ENCODE measurements at regions not wholly inside any gene's neighbourhood (a gene's known extent, or its start where the extent isn't known, plus 50 kb on each side); places are given as distances from the start of the nearest gene placed in this dataset.
"Not testable (repeated sequence)": the region's sequence is repeated elsewhere in the genome, so short reads cannot be mapped to it uniquely, and the experiment has no call there.

DNA sequence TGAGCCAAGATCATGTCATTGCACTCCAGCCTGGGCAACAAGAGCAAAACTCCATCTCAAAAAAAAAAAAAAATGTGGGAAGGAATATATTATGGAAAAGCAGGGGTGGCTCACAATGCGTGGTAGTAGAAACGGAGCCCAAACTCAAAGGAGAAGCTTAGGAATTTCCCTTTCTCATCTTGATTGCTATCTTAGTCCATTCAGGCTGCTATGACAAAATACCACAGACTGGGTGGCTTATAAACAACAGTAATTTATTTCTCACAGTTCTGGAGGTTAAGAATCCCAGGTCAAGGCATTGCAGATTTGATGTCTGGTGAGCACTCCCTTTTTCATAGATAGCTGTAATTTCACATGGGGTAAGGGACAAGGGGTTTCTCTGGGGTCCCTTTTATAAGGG is 153.8 kb upstream of the KRR1 start:
- in situ Hi-C loops (cut with HindIII; ENCODE audit: low pct_unique_long_range_greater_than_20kb, low sequenced_read_pairs), result no loop called here
- DNase-seq (ENCODE audit: low read depth, low spot score), result no peak

DNA sequence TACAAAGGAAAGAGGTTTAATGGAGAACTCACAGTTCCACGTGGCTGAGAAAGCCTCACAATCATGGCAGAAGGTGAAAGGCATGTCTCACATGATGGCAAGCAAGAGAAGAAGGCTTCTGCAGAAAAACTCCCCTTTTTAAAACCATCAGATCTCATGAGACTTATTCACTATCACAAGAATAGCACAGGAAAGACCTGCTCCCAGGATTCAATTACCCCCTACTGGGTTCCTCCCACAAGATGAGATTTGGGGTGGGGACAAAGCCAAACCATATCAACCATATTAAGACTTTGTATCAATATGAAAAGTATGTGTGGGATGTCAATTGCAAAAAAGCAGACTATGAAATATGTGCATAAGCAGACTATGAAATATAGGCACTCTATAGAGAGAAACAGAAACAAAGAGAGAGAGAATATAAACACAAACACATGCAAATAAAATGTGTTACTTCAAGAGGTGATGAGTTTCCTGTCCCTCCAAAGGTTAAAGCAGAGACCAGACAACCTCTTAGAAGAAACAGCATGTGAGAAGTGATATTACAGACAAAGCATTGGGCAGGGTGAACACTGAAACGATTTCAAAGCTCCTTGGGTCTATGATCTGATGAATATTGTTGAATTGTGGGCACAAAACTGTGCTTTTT is 151.2 kb upstream of the KRR1 start:
- in situ Hi-C loops (cut with HindIII; ENCODE audit: low pct_unique_long_range_greater_than_20kb, low sequenced_read_pairs), result no loop called here
- DNase-seq (ENCODE audit: low read depth, low spot score), result peak; percentile 82

DNA sequence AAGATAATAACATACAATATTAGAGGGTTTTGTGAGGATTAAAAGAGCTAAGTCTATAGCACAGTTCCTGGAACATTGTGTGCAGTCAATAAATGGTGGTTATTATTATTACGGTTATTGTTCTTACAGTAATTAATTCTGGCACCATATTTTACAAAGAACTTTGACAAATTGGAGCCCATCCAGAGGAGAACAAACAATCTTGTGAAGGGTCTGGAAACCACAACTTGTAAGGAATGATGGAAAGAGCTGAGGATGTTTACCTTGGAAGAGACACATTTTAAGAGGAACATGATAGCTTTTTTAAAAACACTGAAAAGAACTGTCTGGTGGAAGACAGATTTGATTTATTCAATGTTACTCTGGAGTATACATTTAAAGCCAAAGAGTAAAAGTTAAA is 150.5 kb upstream of the KRR1 start:
- in situ Hi-C loops (cut with HindIII; ENCODE audit: low pct_unique_long_range_greater_than_20kb, low sequenced_read_pairs), result no loop called here
- DNase-seq (ENCODE audit: low read depth, low spot score), result peak; percentile 47

DNA sequence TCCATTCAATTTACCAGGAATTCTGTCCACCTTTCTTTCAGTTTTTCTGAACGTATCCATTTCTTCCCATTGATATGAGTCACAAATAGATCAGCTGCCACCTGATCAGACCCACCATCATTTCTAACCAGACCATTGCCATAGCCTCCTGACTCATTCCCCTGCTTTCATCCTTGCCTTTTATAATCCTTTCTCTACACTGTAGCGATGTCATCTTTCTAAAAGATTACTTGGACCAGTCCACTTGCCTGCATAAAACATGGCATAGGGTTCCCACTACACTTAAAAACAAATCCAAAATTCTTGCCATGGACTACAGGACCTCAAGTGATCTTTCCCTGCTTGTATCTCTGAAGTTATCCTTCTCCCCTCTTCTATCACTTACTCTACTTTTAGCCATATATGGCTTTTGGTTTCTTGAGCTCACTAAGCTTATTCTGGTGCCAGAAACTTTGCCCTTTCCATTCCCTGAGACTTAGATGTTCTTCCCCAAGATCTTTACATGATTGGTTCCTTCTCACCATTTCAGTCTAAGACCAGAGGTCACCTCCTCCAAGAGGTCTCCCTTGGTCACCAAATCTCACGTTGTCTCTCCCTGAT is 149.5 kb upstream of the KRR1 start:
- in situ Hi-C loops (cut with HindIII; ENCODE audit: low pct_unique_long_range_greater_than_20kb, low sequenced_read_pairs), result no loop called here
- no peak for DNase-seq (ENCODE audit: low read depth, low spot score)

GRCh38 chr12:75660107-75660530 is 148.7 kb upstream of the KRR1 start:
- no peak for DNase-seq (ENCODE audit: low read depth, low spot score)
- in situ Hi-C loops (cut with HindIII; ENCODE audit: low pct_unique_long_range_greater_than_20kb, low sequenced_read_pairs), result no loop called here

GRCh38 chr12:75658901-75659823 is 147.8 kb upstream of the KRR1 start:
- in situ Hi-C loops (cut with HindIII; ENCODE audit: low pct_unique_long_range_greater_than_20kb, low sequenced_read_pairs), result no loop called here
- peak; percentile 96 for DNase-seq (ENCODE audit: low read depth, low spot score)

- DNase-seq (ENCODE audit: low read depth, low spot score), result peak; percentile 85
- in situ Hi-C loops (cut with HindIII; ENCODE audit: low pct_unique_long_range_greater_than_20kb, low sequenced_read_pairs), result no loop called here
These were observed 146.9 kb upstream of the KRR1 start for GRCh38 chr12:75658286-75658685.

DNA sequence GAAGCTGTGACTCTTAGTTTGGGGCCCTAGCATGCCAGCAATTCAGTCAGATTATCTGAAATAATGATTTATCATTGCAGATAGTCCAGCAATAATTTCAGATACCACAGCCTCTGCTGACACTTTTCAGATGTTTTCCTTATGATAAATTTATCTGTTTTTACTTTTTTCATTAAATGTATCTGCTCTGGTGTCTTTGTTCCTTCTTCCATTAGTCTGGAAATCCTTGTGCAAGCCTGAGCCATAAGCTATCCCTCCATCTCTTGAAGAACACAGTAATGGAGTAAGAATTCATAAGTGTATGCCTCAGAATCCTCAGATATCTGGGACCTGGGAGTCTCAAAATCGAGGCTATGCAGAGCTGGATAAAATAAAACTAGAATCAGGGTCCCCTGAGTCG is 146.4 kb upstream of the KRR1 start:
- no peak for DNase-seq (ENCODE audit: low read depth, low spot score)
- in situ Hi-C loops (cut with HindIII; ENCODE audit: low pct_unique_long_range_greater_than_20kb, low sequenced_read_pairs), result no loop called here

DNA sequence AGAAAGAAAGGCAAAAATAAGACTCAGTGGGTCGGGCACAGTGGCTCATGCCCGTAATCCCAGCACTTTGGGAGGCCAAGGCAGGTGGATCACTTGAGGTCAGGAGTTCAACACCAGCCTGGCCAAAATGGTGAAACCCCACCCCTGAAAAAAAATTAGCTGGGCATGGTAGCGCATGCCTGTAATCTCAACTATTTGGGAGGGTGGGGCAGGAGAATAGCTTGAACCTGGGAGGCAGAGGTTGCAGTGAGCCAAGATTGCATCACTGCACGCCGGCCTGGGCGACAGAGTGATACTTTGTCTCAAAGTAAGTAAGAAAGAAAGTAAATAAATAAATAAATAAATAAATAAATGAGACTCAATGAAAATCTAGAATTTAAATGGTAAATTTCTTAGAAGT is 145.9 kb upstream of the KRR1 start:
- DNase-seq (ENCODE audit: low read depth, low spot score); in situ Hi-C loops (cut with HindIII; ENCODE audit: low pct_unique_long_range_greater_than_20kb, low sequenced_read_pairs): not testable (repeated sequence)

DNA sequence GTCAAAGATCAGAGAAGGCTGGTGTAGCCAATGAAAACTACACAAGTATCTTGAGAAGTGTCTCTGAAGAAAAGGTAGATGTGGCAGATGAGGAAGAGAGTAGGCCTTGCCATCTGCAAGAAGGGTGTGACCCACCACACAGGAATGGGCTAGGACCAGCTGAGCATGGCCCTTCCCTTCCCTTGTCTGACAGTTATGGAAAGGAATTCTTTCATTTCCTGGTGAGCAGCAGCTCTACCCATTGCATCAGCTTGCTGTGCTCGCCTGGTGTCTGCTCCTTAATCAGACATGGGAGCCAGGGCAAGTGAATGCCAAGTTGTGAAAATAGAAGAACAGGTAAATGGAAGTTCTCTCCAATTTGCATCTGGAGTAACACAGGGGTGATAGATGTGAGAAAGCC is 145.2 kb upstream of the KRR1 start:
- in situ Hi-C loops (cut with HindIII; ENCODE audit: low pct_unique_long_range_greater_than_20kb, low sequenced_read_pairs), result no loop called here
- DNase-seq (ENCODE audit: low read depth, low spot score), result no peak

DNA sequence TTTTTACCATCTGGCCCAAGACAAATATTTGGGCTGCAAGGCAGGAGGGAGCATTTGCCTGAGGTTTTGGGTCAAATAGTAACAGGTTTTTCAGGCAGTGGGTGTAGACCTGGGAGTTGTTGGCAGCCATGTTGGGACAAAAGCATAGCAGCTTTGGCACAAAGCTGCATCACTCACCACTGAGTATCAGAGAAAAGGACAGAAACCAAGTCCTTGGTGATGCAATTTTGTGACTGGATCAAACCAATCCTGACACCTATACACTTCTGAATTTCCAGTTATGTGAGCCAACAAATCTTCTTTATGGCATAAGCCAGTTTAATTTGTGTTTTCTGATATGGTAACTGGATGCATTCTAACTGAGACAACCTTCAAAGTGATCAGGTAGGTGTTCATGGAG is 144.8 kb upstream of the KRR1 start:
- no peak for DNase-seq (ENCODE audit: low read depth, low spot score)
- in situ Hi-C loops (cut with HindIII; ENCODE audit: low pct_unique_long_range_greater_than_20kb, low sequenced_read_pairs), result no loop called here

- in situ Hi-C loops (cut with HindIII; ENCODE audit: low pct_unique_long_range_greater_than_20kb, low sequenced_read_pairs), result no loop called here
- DNase-seq (ENCODE audit: low read depth, low spot score), result no peak
These were observed 144.0 kb upstream of the KRR1 start for GRCh38 chr12:75655315-75655806.

DNA sequence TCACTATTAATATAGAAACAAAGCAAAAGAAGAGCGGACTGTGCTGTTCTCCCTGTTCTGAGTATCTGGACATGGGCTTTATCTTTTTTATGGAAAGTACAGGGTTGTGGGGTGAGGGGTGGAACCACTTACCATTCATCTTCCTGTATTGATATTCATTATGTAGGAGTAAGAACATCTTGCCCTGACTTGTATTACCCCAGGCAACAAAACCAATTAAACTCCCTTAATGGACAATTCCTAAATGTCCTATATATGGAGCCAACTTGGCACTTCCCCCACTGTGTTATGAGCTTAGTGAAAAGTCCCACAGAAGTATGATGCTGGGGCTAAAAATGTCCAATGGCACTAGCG is 139.9 kb upstream of the KRR1 start:
- in situ Hi-C loops (cut with HindIII; ENCODE audit: low pct_unique_long_range_greater_than_20kb, low sequenced_read_pairs), result no loop called here
- no peak for DNase-seq (ENCODE audit: low read depth, low spot score)

GRCh38 chr12:75650595-75651341 is 139.4 kb upstream of the KRR1 start:
- DNase-seq (ENCODE audit: low read depth, low spot score), result no peak
- in situ Hi-C loops (cut with HindIII; ENCODE audit: low pct_unique_long_range_greater_than_20kb, low sequenced_read_pairs), result no loop called here

DNA sequence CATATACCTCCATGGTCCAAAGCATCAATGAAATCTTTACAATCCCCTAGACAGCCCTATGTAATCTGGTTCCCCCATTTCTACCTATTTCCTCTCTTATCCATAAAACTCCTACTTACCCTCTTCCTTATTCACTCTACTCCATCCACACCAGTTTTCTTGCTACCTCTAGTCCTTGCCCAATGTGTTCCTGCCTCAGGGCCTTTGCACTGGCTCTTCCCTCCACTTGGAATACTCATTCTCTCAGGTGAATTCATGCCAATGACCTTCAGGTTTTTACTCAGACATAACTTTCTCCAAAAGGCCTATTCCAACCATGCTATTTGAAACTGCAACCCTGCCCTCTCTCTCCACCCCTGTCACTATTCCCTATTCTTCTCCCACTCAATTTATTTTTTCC is 138.7 kb upstream of the KRR1 start:
- no peak for DNase-seq (ENCODE audit: low read depth, low spot score)
- in situ Hi-C loops (cut with HindIII; ENCODE audit: low pct_unique_long_range_greater_than_20kb, low sequenced_read_pairs), result no loop called here

DNA sequence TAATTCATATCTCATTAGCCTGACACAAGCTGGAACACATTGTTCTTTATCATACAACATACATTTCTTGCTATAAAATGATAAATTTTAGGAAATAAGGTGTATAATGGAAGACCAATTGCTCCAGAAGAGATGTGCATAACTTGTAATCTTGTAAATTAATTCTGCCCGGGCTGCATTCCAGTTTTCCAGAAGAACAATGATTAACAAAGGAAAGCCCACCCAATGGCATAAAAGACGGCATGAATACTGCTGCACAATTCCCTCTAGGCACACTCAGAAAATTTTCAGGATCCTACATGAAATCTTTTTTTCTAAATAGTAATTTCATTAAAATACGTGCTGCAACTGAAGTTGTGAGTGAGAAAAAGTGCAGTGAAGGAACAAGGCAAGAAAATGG is 137.4 kb upstream of the KRR1 start:
- in situ Hi-C loops (cut with HindIII; ENCODE audit: low pct_unique_long_range_greater_than_20kb, low sequenced_read_pairs), result no loop called here
- no peak for DNase-seq (ENCODE audit: low read depth, low spot score)

- in situ Hi-C loops (cut with HindIII; ENCODE audit: low pct_unique_long_range_greater_than_20kb, low sequenced_read_pairs), result no loop called here
- DNase-seq (ENCODE audit: low read depth, low spot score), result peak; percentile 79
These were observed 135.2 kb upstream of the KRR1 start for GRCh38 chr12:75646329-75647210.
